Embryonic facial prominence (tissue), 1 donor: ENCODE measurements at regions not wholly inside any gene's neighbourhood (a gene's known extent, or its start where the extent isn't known, plus 50 kb on each side); places are given as distances from the start of the nearest gene placed in this dataset.

Experiments
- DNase-seq: peaks from one replicate; pipeline ENCODE4 v3.0.0-alpha.2; 2016; ENCODE audit errors: extremely low spot score

DNA sequence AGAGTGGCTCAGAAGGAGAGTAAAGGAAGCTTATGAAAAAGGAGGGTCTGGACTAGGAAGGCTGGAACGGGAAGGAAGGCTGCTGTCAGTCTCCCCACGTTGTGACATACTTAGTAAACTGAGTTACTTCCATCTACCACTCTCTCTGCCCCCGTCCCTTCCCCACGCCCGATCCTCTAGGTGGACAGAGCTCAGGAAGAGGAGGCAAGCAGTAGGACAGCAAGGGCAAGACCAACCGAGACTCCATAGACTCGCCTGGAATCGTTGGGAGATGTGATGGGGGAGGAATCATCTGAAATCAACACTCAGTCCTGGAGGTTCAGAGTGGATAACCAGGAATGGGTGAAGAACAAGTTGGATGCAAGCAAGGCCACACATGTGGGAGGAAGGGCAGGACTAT is 240.7 kb downstream of the BUD13 start:
- no peak for DNase-seq

DNA sequence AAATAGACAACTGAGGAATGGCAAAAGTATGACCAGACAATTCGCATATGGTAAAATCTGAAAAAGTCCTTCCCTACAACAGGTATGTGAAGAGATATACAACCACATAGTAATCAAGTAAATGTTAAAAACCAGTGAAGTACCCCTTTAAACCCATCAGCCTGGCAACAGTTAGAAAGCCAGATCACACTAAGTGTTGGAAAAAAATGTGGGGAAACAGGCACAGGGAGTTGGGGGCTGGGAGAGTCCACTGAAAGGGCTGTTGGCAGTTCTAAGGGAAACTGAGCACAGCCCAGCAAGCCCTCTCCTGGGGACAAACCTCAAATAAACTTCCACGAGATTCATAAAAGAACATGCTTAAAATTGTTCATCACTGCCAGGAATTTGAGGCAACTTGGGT is 242.1 kb downstream of the BUD13 start:
- DNase-seq = no peak

DNA sequence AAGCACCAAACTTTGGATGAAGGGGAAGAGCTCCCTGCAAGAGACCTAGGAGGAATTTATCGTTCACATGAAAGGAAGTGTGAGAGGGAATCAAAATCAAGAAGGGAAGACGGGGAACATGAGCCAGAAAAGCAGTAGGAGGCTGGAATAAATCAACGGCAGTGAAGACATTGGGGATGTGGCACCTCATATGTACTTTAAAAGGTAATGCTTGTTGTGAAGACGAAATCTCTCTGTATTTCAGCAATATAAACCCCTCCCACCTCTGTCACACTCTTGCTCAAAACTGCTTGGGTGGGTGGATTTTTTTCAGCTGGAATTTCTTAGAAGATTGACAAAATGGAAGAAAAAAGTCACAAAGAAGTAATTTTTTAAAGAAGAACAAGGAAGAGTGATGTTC is 243.5 kb downstream of the BUD13 start:
- no peak for DNase-seq

DNA sequence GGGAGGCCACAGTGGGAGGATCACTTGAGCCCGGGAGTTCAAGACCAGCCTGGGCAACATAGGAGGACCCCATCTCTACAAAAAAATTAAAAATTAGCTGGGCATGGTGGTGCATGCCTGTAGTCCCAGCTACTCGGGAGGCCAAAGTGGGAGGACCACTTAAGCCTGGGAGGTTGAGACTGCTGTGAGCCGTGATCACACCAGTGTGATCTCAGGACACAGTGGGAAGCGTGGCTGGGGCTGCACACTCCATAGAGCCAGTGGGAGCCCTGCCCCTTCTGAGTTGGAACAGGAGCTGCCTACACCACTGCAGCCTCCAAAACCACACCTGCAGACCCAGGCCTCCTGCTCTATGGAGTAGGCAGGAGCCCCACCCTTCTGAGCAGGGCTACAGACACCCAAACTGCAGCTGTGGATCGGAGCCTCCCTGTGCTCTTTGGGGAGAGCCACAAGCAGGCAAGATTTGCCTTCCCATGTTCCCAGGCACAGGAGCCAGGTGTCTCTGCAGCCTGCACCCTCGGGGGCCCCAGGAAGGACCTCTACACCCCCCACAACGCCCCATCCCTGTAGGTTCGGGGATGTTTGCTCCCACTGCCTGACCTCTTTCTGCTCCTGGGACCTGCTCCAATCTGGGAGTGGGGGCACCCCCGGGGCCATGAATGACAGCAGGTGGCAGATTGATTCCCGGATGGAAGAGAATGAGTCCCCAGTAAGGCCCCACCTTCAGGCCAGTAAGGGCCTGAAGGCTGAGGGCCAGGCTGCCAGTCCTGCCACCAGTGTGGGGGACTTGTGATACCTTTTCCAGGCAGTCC is 245.4 kb downstream of the BUD13 start:
- DNase-seq = no peak

DNA sequence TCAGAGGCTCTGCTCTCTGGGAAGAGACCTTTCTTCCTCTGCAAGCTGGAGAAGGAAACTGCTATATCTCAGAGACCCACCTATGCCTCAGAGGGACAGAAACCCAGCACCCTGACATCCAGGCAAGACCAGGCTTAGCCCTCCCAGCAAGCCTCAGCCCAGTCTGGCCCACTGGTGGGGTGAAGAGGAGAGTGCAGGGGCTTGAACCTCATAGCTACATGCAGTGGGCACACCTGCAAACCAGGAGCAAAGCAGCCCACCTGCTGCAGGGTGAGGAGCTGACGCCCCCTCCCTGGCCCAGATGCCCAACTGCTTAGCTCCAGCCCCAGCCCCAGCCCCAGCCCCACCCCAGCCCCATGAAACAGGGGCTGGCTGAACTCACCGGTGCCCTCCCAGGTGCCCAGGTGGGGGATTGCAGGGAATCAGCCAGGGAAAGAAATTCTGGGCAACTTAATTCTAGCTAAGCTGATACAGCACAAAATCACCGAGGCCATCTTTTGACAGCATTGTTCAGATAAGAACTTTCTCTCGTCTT is 246.8 kb downstream of the BUD13 start:
- DNase-seq = no peak

DNA sequence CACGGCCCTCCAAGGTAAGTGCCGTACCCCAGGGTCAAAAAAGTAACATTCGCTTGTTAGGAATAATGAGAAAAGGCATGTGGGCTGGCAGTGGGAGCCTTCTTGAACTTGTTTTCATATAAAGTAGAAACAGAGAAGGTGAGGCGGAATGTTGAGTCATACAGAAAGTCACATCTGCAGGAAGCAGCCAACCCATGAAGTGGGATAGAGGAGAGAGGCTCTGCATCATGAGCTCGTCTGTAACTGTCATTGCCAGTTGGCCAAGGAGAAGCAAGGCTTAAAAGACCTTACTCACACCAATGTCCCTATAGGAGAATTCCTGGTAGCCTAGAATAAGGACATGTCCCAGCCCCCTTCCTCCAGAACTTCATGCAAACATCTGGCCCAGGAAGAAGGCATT is 253.3 kb downstream of the BUD13 start:
- no peak for DNase-seq

DNA sequence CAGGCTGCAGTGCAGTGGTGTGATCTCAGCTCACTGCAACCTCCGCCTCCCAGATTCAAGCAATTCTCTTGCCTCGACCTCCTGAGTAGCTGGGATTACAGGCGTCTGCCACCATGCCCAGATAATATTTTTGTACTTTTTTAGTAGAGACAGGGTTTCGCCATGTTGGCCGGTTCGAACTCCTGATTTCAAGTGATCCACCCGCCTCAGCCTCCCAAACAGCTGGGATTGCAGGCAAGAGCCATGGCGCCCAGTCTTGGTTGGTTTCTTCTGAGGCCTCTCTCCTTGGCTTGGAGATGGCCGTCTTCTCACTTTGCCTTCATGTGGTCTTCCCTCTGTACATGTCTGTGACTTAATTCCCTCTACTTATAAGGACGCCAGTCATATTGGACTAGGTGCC is 254.6 kb downstream of the BUD13 start:
- DNase-seq = no peak

DNA sequence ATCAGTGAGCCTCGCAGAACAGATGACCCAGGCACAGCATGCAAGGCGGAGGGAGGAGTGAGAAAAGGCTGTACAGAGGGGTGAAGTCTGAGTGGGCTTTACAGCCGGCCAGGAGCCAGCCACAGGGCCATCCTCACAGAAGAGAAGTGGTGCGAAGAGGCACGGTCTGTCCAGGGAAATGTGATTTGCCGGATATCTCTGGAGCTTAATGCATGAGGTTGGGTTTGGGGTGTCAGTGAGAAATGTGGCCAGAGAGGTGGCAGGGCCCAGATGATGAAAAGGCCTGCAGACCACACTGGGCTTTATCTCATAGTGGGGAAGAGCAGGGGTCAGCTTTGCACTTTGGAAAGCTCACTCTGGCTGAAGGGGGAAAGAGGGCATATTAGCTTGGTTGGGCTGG is 255.2 kb downstream of the BUD13 start:
- no peak for DNase-seq

DNA sequence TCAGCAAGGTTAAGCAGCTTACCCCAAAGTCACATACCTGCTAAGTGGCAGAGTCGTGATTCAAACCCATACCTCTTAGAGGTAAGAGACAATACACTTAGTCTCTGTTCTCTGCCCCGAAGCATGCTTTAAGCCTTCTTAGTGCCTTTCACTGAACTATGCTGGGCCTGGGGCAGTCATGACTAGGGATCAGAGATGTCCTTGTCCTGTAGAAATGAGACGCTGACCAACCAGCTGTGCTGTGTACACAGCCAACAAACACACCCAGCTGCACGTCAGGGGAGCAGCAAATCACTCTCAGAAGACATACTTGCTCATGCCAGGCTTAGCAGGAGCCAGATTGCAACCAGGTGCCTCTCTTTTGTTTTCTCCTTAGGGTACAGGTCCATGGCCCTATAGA is 255.7 kb downstream of the BUD13 start:
- DNase-seq = no peak

DNA sequence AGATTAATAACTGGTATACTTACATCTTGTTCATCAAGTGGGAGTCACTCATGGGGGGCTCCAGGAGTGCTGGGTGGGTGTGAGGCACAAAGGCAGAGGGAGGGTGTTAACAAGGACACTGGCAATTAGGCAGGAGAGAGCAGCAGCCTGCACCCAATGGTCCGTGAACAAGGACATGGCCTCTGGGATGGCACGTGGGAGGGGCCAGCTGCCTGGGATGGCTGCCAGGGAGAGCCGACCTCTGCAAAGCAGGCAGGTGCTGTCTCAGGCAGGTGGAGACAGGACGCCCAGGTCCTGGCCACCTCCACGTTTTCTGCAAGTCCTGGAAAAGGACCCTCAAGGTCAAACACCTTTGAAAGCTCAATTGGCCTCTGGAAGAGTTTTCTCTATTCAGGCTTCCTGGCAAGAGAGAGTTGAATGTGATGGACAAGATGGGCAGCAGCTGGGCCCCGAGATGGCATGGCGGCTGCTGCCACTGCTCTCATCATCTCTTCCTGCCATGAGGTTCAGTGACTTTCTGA is 257.1 kb downstream of the BUD13 start:
- no peak for DNase-seq

DNA sequence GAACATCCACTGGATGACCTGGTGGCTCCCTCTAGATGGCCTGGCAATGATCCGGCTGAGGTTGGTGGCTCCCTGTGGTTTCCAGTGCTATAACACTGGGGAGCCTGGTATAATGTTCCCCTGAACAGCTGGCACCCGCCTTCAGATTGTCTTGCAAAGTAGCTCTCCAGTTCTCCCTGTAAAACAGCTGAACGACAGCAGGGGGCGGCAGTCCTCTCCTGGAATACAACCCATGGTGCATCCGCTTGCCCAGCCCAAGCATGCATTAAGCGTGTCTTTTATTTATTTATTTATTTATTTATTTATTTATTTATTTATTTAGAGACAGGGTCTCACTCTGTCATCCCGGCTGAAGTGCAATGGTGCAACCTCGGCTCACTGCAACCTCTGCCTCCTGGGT is 258.9 kb downstream of the BUD13 start:
- DNase-seq = no peak

DNA sequence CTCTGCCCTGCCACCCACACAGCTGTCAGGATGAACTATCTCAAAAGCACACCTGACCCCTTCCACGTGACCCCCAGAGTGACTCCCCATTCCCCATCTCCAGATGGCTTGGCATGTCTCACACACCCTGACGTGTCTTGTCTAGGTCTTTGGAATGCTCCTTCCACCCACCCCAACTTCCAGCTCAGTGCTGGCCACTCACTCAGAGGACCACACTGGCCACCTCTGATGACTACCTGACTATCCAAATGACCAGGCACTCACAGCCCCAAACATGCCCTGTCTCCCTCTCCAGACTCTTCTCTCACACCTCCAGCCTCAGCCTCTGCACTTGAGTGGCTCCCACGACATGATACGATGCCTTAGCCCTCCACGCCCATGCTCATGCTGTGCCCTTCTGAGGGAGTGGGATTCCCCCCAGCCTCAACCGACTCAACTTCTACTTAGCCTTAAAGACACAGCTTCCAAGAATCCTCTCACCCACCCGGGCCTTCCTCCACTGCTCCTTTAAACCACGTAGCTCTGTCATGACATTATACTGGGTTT is 259.4 kb downstream of the BUD13 start:
- DNase-seq = no peak

DNA sequence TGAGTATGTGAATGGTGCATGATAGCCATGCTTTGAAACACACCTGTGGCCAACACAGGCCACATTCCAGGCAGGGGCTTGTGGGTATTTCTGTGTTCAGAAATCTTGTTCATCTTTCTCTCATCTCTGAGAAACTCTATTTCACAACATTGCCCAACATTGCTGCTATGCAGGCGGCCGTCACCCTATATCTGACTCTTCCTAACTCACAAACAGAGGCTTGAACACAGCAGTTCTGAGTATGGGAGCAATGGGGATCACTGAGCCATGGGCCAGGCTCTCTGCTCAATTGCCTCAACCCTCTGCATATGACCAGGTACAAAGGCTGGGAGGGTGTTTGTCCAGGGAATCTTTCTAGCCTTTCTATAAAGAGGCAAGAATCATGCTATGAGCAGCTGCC is 259.9 kb downstream of the BUD13 start:
- DNase-seq = no peak

DNA sequence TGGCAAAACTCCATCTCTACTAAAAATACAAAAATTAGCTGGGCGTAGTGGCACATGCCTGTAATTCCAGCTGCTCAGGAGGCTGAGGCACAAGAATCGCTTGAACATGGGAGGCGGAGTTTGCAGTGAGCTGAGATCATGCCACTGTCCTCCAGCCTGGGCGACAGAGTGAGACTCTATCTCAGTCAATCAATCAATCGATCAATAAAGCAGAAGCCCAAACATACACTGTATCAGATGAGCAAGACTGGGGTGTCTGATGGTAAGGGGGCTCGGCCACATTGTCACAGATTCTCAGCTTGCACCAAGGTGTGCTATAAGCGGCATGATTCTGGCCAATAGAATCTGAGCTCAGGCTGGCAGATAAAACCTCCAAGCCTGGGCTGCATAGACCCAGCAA is 261.1 kb downstream of the BUD13 start:
- DNase-seq = no peak

DNA sequence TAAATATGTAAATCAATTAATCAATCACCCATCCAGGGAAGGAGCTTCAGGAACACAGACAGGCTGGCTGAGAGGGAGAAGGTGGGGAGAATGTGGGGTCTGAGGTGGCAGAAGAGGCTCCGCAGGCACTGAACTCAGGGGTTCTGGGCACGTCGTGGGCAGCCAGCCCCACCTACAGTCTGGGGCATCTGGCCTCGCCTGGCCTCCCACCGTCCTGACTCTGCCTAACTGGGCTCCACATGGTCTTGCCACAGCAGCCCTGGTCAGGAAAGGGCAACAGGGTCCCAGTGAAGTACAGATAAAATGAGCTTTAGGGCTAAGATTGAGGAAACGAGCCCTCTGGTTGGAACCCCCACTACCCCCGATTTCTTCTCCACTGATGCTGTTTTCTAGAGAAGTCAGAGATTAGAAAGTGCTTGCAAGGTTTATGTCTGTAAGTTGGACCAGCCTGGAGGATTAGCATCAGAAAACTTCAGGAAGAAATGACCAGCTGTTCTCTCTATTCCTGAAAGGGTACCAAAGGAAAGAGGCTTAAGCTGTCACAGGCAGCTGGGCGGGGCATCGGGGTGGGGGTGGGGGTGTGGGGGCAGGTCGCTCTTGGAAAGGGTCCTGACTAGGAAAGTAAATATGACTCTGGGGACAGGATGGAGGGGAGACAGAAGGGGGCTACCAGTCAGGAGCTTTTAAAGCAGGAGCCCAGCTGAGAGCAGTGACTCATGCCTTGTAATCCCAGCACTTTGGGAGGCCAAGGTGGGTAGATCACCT is 261.7 kb downstream of the BUD13 start:
- no peak for DNase-seq

DNA sequence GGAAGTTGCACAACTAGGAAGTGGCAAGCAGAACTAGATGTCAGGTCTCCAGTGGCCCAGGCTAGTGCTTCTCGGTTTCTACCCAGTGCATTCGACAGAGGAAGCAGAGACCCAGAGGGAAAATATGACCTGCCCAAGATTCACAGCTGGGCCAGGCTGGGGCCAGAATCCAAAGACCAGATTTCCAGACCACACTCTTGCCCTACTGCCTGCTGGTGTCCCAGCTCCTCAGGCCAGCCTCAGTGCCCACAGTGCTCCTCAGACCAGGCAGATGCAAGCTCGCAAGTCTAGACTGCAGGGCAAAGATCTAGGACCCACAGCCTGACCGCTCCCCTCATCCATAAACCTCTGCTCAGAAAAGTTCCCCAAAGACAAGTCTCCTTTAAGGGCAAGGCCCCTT is 262.6 kb downstream of the BUD13 start:
- DNase-seq = no peak

DNA sequence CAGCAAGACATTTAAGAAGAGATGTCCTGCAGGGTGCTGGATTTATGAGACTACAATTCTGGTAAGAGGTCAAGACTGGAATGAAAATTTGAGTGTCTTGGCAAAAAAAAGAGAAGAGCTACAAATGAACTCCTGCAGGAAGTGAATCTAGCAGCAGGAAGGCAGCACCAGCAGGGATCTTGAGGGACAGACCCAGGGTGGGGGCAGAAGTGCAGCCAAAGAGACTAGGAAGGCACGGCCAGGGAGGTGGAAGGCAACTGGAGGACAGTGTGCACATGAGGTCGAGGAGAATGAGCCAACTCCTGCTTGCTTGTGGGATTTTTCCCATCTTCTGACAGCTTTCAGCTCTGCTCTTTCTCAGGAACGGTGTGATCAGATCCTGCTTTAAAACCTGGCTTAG is 263.2 kb downstream of the BUD13 start:
- DNase-seq = no peak

DNA sequence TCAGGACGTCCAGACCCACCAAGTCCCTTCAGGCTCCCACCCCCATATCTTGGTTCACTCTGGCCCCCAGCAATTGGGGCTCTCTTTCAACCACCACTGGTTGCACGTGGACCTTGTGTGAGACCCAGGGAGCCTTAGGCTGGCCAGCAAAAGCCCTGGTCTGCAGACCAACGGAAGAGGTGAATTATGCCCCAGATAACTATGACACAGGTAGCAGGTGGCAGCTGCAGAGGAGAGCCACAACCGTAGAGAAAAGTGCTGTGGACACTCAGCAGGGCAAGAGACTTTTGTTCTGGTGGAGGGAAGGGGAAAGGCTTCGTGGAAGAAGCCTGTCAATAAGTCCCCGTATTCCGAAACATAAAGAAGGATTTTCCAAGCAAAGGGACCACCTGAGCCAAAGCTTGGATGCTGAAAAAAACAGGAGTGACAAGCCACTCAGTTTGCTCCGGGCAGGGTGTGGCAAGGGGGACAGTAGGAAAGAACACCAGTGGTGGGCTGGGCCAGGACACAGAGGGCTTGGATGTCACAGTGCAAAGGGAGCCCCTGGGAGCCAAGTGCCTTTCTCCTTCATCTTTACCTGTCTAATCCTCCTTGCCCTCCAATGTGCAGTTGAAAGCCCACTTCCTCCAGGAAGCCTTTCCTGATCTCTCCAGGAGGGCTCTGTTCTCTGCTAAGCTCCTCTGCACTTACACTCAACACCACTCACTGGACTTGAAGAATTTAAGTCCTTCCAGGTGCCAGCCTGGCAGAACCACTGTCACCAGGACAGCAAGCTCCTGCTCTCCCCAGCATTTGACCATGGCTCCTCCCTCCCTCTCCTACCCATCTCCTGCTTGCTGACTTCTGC is 264.7 kb downstream of the BUD13 start:
- DNase-seq = no peak

DNA sequence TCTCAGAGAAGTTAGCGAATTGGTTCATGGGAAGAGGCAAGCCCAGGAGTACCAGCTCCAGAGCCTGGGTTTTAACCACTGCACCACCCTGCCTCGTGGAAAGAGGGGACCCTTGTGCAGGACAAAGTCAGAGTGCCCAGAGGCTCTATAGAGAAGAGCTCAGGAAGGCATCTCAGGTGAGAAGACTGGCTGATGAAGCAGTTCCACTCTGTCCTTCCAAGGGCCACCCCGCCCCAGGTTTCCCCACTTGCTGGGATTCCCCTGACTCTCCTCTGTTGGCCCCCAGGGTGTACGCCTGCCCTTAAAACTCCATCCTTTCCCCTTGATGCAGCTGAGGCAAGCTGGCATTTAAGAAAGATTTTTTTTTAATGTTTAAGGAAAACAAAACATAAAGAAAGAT is 265.8 kb downstream of the BUD13 start:
- DNase-seq = no peak

DNA sequence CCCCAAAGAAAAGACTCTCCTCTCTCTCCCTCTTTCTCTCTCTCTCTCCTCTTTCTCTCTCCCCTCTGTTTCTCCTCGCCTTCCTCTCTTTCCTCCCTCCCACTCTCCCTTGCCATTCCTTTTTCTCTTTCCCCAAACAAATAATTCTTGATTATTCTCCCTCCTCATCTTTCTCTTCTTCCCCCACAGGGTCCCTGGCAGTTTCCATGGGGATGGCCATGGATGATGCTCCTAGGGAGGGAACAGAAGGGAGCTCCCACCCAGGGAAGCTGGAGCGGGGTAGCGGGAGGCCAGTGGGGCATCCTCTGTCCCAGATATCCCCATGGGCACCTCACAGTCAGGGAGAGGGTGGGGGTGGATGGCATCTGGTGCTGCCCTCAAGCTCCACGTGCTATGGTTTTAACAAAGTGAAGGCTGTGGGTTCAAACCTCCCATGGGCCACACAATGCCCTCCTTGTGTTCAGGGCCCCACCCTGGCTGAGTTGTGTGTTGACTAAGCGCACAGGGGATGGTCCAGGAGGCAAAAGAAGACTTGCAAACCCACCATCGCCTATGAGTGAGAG is 266.4 kb downstream of the BUD13 start:
- DNase-seq = no peak
